ENCODE measurements at regions not wholly inside any gene's neighbourhood (a gene's known extent, or its start where the extent isn't known, plus 50 kb on each side); places are given as distances from the start of the nearest gene placed in this dataset.

DNA sequence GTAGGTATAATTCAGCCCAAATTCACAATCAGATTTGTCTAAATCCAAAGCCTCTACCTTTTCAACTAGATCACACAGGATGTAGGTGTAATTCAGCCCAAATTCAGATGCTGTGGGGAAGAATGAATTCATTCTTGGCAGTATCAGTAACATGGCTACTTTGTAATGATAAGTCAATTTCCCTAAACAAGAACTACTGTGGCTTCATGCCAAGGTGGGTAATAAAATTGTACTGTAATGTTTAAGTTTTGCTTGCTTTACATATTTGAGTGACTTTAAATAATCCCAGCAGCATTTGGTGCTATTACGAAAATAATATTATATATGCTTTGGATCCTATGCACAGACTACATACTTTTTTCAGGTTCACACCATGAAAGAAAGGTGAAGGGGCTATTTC is 239.1 kb downstream of the HDGFL1 start:
- Histone ChIP-seq H4K20me1 (ENCODE audit: insufficient read depth, low read length) (no peaks in the 10 kb centered on the region), H3K27ac (ENCODE audit: extremely low read length, insufficient read depth, low read length) (no peak overlapping the region), H3K4me1 (ENCODE audit: insufficient read depth, low read length) (no peaks in the 10 kb centered on the region), H3K9me3 (ENCODE audit: low read length) (peaks cover 89% of the 10 kb centered on the region), H2AFZ (ENCODE audit: low read length) (no peak overlapping the region), H3K9ac (ENCODE audit: insufficient read depth, low read depth, low read length) (no peak overlapping the region), H3K4me3 (replicated peaks in 1 of 3; ENCODE audit: insufficient read depth in 1 of 3, low read depth in 2 of 3, low read length in 3 of 3) (no peak overlapping the region), H3K36me3 (replicated peaks in 1 of 2; ENCODE audit: control insufficient read depth in 1 of 2, insufficient read depth in 2 of 2, low read length in 2 of 2) (no peaks in the 10 kb centered on the region), H3K79me2 (ENCODE audit: insufficient read depth, low read length) (no peaks in the 10 kb centered on the region), H3K27me3 (ENCODE audit: control insufficient read depth in 1 of 2, insufficient read depth in 2 of 2, low read length in 2 of 2) (no peaks in the 10 kb centered on the region), H3K4me2 (ENCODE audit: low read depth, low read length) (no peak overlapping the region)
- ChIA-PET CTCF (ENCODE audit: low intra/inter-chr PET ratio, low total read pairs) (no interaction called here), POLR2A (no interaction called here)
- BruUV-seq (replicated peaks) = no TSS peak
- 3% methylated on average over 1 of the region's 1 CpG for WGBS (ENCODE audit: low lambda C conversion rate)
- intact Hi-C loops (cut with micrococcal nuclease; ENCODE audit: unreplicated experiment) = no loop called here
- TF ChIP-seq, protein P1, sequence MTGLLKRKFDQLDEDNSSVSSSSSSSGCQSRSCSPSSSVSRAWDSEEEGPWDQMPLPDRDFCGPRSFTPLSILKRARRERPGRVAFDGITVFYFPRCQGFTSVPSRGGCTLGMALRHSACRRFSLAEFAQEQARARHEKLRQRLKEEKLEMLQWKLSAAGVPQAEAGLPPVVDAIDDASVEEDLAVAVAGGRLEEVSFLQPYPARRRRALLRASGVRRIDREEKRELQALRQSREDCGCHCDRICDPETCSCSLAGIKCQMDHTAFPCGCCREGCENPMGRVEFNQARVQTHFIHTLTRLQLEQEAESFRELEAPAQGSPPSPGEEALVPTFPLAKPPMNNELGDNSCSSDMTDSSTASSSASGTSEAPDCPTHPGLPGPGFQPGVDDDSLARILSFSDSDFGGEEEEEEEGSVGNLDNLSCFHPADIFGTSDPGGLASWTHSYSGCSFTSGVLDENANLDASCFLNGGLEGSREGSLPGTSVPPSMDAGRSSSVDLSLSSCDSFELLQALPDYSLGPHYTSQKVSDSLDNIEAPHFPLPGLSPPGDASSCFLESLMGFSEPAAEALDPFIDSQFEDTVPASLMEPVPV (CRISPR knock-in tag; IDR thresholded peaks at IDR 0.05) = no peak
- TF ChIP-seq ZBTB38 (CRISPR knock-in tag; IDR thresholded peaks at IDR 0.05) = no peak
- TF ChIP-seq ADNP (CRISPR knock-in tag; IDR thresholded peaks at IDR 0.05) = no peak
- TF ChIP-seq HNF4A (CRISPR knock-in tag; IDR thresholded peaks at IDR 0.05) = no peak
- no peak for ATAC-seq
- no peak for FAIRE-seq
- DNase-seq (ENCODE audit: low spot score) = no peak
- in situ Hi-C loops (cut with HindIII; ENCODE audit: extremely low pct_ligation_motif_present, low pct_unique_long_range_greater_than_20kb) = no loop called here

DNA sequence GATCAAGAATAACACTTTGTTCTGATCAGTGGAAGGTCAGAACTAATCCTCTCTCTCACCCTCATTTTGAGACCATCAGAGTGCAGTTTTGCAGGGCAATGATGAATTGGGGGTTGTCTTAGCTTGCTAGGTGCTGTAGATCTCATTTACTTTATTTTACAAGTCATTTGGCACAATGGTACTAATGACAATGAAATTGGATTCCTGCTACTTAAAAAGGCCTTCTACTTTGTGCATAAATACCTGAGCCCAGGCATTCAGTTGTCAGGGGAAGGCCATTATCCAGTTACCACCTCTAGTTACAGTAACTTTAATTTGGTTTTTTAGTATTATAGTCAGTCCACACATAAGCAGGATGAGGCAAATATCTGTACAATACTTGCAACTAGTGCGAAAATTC is 240.0 kb downstream of the HDGFL1 start:
- ChIA-PET POLR2A (no interaction called here), CTCF (ENCODE audit: low intra/inter-chr PET ratio, low total read pairs) (no interaction called here)
- no peaks in the 10 kb centered on the region for H3K27me3 ChIP-seq (ENCODE audit: control insufficient read depth in 1 of 2, insufficient read depth in 2 of 2, low read length in 2 of 2)
- intact Hi-C loops (cut with micrococcal nuclease; ENCODE audit: unreplicated experiment) = no loop called here
- H3K4me3 ChIP-seq (replicated peaks in 1 of 3; ENCODE audit: insufficient read depth in 1 of 3, low read depth in 2 of 3, low read length in 3 of 3) = no peak overlapping the region
- in situ Hi-C loops (cut with HindIII; ENCODE audit: extremely low pct_ligation_motif_present, low pct_unique_long_range_greater_than_20kb) = no loop called here
- H3K27ac ChIP-seq (ENCODE audit: extremely low read length, insufficient read depth, low read length) = no peak overlapping the region
- H3K4me1 ChIP-seq (ENCODE audit: insufficient read depth, low read length) = no peaks in the 10 kb centered on the region
- no peak for DNase-seq (ENCODE audit: low spot score)
- H3K36me3 ChIP-seq (replicated peaks in 1 of 2; ENCODE audit: control insufficient read depth in 1 of 2, insufficient read depth in 2 of 2, low read length in 2 of 2) = no peaks in the 10 kb centered on the region
- no peaks in the 10 kb centered on the region for H4K20me1 ChIP-seq (ENCODE audit: insufficient read depth, low read length)
- 0% methylated on average over 1 of the region's 1 CpG for WGBS (ENCODE audit: low lambda C conversion rate)
- no peaks in the 10 kb centered on the region for H3K79me2 ChIP-seq (ENCODE audit: insufficient read depth, low read length)
- H3K9me3 ChIP-seq (ENCODE audit: low read length) = peaks cover 93% of the 10 kb centered on the region
- no peak overlapping the region for H2AFZ ChIP-seq (ENCODE audit: low read length)
- no peak overlapping the region for H3K9ac ChIP-seq (ENCODE audit: insufficient read depth, low read depth, low read length)
- no peak overlapping the region for H3K4me2 ChIP-seq (ENCODE audit: low read depth, low read length)
- no TSS peak for BruUV-seq (replicated peaks)
- no peak for ATAC-seq
- FAIRE-seq = no peak
- TF ChIP-seq, protein P2, sequence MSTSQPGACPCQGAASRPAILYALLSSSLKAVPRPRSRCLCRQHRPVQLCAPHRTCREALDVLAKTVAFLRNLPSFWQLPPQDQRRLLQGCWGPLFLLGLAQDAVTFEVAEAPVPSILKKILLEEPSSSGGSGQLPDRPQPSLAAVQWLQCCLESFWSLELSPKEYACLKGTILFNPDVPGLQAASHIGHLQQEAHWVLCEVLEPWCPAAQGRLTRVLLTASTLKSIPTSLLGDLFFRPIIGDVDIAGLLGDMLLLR (CRISPR knock-in tag; IDR thresholded peaks at IDR 0.05) = no peak
- no peak for TF ChIP-seq FUBP1 (CRISPR knock-in tag; IDR thresholded peaks at IDR 0.05; ENCODE audit: borderline replicate concordance)
- no peak for TF ChIP-seq PLSCR1 (CRISPR knock-in tag; IDR thresholded peaks at IDR 0.05; ENCODE audit: borderline replicate concordance)
- no peak for TF ChIP-seq THAP9 (CRISPR knock-in tag; IDR thresholded peaks at IDR 0.05; ENCODE audit: borderline replicate concordance)
- no peak for TF ChIP-seq ZNF251 (CRISPR knock-in tag; IDR thresholded peaks at IDR 0.05)

Data from HepG2 (cell line).